Bone marrow (tissue), 2 donors: ENCODE measurements at regions not wholly inside any gene's neighbourhood (a gene's known extent, or its start where the extent isn't known, plus 50 kb on each side); places are given as distances from the start of the nearest gene placed in this dataset.
"Not testable (repeated sequence)": the region's sequence is repeated elsewhere in the genome, so short reads cannot be mapped to it uniquely, and the experiment has no call there.

Source experiments
- DNase-seq, 2 donors: peaks; one replicate each; lab custom pipeline; 2025; lab: John Stamatoyannopoulos, UW

DNA sequence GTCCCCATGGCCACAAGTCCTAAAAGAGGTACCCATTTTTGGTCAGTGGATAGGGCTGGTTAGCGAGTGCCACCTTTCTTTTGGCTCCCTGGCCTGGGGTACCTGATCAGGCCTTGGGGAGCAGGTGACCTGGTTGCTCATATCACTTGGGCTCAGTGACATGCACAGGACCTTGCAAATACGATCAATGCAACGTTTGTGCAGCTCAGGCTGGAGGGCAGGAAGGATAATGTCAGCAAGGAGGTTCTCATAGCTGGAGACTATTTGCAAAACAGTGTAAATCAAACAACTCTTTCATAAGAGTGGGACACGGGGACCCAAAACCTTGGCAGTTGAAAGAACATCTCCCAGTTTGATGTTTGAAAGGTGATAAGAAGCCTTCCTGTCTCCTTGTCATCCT is 127.4 kb upstream of the CADM1 start:
- DNase-seq, result no peak

DNA sequence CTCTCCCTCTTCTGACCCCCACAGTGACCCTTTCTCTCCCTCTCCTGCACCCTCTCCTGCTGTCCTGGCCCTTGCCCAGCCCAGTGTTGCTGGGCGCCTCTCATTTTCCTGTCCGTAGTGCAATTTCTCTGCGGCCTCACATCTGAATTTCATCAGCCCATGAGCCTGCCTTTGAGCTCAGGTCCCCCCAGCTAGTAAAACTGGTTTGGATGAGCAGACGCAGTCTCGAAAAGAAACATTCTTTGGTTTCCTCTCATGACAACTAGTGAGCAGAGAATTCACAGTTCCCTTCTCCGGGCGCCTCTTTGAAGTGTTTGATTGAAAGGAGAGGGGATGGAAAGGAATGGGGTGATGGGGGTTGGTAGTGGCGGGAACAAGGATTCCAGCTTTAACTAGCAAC is 126.0 kb upstream of the CADM1 start:
- DNase-seq, result no peak

- DNase-seq, result no peak
Observed at GRCh38 chr11:115629456-115630015, 125.3 kb upstream of the CADM1 start.

- DNase-seq, result no peak
Observed at GRCh38 chr11:115627666-115628460, 123.6 kb upstream of the CADM1 start.

DNA sequence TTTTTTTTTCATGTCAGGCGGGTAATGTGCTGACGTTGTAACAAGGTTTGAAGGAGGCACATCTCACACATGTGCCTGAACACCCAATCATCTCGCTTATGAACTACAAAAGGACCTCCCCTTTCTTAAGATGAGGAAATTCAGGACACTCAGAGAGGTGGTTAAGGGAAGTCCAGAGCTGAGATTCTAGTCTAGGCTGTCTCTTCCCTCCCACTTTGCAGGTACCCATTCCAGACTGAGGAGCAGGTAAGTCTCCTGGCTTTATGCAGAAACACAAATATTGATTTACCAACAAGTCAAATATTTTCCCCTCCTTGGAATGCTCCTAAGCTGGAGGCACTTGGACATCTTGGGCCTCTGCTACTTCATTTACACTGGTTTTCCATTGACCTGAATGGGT is 122.9 kb upstream of the CADM1 start:
- DNase-seq, result no peak

DNA sequence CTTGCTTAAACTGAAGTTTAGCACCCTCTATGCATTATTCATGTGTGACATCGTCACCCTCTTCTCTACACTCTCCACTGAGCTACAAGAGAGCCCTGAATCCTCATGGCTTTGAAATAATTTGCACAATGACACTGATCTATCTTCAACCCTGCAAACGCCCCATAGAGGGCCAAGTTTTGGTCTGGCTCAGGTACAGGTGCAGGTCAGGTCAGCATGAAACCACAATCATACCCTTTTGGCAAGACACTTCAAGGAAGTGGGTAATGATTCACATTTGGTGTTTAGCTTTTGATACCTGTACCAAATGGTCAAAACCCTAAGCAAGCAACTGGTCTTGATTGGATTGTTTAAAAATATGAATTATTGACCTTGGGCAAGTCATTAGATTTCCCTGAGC is 122.2 kb upstream of the CADM1 start:
- DNase-seq, result no peak

DNA sequence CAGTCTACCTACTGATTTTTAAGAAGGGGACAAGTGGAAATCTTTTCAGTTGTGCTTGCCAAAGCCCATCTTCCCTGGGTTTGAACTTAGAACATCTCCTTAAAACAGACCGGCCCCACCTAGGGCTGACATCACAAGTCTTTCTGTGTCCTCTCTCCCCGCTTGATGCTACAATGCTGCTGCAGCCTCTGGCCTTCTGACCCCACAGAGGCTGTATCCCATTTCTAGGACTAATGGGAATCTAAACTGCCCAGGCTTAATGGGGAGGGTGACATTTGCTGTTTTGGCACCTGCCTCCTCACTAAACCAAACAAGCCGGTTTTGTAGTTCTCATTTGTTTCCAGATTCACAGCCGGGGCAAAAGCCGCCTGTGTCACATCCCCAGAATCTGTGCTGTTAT is 121.3 kb upstream of the CADM1 start:
- DNase-seq, result no peak

DNA sequence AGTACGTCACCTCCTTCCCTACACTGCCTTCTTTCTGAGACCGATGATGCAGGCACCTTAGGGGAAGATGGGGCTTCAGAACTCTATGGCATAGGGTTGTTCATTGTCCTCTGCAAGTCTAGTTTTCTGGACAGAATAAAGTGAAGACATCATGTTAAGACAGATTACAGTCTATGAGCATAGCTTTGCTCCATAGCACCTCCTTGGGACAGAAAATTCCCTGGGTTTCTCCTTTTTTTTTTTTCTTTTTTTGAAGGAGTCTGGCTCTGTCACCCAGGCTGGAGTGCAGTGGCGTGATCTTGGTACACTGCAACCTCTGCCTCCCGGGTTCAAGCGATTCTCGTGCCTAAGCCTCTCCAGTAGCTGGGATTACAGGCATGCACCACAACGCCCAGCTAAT is 119.8 kb upstream of the CADM1 start:
- no peak for DNase-seq

DNA sequence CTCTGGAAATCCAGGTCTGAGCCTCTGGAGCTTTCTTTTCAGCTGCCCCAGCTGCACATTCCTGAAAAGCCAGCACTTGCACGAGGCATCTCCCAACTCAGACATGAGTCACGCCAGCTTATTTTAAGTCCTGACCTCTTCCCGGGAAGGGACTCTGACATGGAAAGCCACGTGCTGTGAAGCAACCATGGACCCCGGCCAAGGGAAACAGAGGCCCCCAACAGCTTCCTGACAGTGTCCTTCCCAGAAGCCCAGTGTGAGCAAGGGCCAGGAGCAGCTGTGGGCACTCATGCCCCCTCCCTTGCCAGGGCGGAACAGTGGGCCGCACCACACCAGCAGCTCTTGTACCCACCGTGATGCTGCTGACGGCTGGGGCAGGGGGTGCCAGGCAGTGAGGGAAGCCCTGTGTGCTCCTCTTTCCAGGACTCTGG is 118.8 kb upstream of the CADM1 start:
- no peak for DNase-seq

DNA sequence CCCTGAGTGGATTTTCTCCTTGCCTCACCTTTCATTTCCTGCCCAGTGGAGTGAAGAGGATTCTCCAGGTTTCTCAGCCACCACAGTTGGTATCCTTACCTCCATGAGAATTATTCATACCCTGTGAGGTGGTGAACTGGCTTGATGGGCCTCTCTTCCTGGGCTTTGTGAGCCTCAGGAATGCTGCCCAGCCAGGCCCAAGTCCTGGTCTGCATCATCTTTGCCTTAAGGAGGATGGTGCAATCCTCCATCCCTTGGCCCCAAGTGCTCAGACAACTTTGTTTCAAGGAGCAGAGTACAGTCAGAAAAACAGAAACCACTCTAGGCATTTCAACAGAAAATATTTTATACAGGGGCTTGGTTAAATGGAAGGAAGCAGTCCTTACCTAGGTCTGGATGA is 114.2 kb upstream of the CADM1 start:
- no peak for DNase-seq

DNA sequence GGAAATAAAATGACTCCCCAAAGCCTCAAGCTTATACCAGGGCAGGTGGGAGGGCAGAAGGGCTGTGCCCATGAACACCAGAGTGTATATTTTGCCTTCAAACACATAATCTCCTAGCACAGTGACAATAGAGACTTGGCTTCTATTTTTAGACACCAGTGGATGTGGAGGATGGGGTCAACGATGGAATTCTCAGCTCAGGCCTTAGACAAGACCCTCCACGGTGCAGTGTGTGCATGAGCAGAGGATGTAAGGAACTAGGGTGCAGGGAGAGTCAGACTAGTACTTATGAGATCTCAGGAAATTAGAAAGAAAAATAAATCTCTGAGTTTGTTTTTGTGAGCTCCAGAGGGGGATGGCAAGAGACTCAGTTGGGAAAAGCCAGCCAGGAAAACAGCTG is 113.6 kb upstream of the CADM1 start:
- no peak for DNase-seq

DNA sequence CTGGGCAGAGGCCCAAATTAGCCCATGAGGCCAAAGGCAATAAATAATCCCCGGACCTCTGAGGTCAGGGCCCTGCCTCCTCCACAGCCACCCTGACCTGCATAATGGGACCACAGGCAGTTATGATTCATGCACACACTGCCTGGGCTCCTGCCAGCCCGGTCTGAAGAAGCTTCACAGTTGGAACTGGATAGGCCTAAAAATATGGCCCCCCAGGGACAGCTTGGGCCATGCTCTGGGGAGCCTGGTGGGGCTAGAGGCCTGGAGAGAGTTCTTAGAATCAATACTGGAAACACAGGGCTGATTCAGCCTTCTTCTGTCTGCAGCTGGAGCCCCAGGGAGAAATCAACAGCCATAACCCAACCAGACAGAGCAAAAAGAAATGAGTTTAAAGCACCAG is 112.8 kb upstream of the CADM1 start:
- no peak for DNase-seq

- no peak for DNase-seq
Observed at GRCh38 chr11:115613986-115614632, 109.9 kb upstream of the CADM1 start.

DNA sequence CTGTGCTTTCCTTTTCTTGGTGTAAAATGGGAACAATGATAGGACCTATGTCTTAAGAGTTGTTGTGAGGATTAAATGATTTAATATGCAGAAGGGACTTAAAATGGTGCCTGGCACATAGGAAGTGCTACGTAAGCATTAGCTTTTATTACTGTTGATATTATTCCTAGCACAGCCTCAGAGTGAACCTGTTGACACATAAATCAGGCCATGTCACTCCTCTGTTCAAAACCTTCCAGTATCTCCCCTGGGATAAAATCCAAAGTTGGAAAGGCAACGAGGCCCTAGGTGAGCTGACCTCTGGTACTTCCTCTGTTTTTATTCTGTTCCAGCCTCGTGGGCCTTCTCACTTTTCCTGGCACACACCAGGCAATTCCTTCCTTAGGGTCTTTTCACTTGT is 108.8 kb upstream of the CADM1 start:
- DNase-seq, result no peak

DNA sequence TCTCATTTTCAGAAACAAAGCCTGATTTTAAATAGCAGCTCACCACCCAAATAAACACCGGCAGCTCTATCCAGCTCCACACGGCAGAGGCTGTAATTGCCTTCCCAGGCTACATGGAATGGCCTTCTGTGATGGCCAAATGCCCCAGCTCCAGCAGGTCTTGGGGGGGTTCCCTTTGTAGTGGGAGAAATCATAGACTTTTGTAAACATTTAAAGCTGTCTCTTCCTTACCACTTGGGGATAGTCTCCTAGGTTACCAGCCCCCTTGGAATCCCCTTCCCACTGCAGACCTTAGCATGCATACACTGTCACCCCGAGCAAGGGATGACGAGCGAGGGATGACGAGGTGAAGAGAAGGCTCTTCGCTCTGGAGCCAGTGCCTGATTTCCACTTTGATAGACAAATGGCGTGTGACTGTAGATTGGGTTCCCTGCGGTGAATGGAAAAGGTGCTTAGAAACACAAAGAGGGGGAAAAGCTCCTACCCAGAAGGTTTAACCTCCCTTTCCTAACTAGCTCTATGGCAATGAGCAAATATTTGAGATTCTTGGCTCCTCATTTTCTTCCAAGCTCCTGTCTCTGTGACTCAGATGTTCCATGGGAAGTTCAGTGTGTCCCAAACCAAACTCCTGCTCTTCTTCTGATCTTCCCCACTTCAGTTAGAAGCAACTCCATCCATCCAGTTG is 108.0 kb upstream of the CADM1 start:
- no peak for DNase-seq

- DNase-seq, result no peak
Observed at GRCh38 chr11:115611343-115611742, 107.1 kb upstream of the CADM1 start.

DNA sequence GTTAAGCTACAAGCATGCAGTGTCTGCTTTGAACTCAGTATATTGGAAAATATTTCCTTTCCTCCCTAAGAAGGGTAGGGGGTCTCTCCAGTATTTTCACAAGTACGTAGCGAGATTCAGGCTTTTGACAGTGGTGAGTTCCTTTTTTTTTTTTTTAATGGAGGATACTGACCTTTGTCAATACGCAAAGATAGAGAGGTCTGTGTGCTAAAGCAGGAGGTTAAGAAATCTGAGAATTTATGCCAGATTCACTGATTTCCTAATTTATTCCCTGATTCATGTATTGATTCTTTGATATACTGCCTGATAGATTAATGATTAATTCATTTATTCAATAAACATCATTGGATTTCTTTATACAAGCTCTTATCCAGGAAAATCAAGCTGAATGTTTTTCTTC is 106.7 kb upstream of the CADM1 start:
- DNase-seq, result no peak

- DNase-seq, result not testable (repeated sequence)
Observed at GRCh38 chr11:115610234-115610633, 106.0 kb upstream of the CADM1 start.

DNA sequence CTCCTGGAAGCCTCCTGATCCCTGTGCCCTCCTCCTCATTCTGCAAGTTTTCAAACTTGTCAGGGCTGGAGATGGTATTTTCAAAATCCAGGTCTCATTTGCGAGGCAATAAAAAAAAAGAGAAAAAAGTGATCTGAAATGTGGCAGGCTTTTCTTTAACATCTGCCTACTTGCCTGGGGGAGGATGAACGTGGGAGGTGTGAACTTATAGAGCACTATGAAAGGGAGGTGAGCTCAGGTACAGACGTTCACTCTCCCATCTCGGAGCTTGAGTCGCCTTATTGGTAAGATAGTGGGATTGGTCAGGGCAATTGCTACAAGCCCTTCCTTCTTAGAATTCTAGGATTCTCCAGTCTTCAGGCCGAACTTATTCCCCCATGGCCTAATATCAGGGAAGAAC is 104.8 kb upstream of the CADM1 start:
- DNase-seq, result no peak

GRCh38 chr11:115607621-115608221 is 103.5 kb upstream of the CADM1 start:
- no peak for DNase-seq

DNA sequence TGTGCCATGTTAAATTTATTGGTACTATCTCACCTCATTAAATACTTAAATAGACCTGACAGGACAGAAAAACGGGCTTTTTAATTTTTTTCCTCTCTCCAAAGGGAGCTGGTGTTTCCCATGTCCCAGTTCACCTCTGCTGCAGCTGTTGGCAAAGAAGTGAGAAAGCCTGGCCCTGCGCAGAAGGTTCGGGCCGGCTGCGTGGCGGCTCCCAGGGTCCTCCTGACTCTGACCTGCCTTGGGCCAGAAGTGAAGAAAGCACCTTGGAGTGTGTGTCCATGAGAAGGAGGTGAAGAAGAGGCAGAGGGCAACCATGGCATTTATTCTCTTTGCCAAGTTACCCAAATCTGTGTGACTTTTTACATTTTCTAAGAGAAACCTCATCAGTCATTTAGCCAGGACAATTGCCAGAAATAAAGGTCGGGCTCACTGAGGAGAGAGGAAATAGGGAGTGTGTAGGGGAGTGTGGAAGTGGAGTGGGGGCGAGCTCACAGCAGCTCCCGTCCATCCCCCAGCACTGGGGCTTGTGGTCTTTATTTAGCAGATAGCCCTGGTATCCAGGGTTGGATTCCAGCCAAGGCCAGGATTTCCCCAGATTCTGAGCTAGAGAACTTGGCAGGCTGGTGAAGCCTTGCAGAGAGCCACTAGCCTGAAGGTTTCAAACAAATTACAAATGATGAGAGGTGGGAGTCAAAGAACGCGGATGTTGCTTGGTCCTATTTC is 102.4 kb upstream of the CADM1 start:
- DNase-seq, result no peak
